Left lung (tissue), 4 donors: ENCODE measurements at regions not wholly inside any gene's neighbourhood (a gene's known extent, or its start where the extent isn't known, plus 50 kb on each side); places are given as distances from the start of the nearest gene placed in this dataset.

Experiments used
- ATAC-seq: fragments of 200-7000 bp; cut with Tn5 transposase; one replicate; pipeline ENCODE4 v1.9.1; 2020; ENCODE audit warnings: moderate library complexity
- DNase-seq, 4 donors: peaks; one replicate each; pipeline ENCODE4 v3.0.0-alpha.2; 2013 to 2020
- H3K27ac ChIP-seq, 2 donors: fragments of 200-600 bp; sonication (generic) in 1 of 2; one replicate each; pipeline versions ENCODE4 v1.5.0 to v1.8.0; 2020 to 2021
- H3K27me3 ChIP-seq, 2 donors: fragments of 200-600 bp; sonication (generic) in 1 of 2; one replicate each; pipeline versions ENCODE4 v1.5.0 to v1.8.0; 2020 to 2021
- H3K36me3 ChIP-seq, 2 donors: fragments of 200-600 bp; sonication (generic) in 1 of 2; one replicate each; pipeline versions ENCODE4 v1.5.0 to v1.8.0; 2020 to 2021
- H3K4me1 ChIP-seq, 2 donors: fragments of 200-600 bp; one replicate each; pipeline ENCODE4 v1.8.0; 2021
- H3K4me3 ChIP-seq, 2 donors: fragments of 200-600 bp; sonication (generic) in 1 of 2; one replicate each; pipeline versions ENCODE4 v1.5.0 to v1.8.0; 2020 to 2021; ENCODE audit warnings: mild to moderate bottlenecking in 1 of 2
- H3K9me3 ChIP-seq, 2 donors: fragments of 200-600 bp; sonication (generic) in 1 of 2; one replicate each; pipeline versions ENCODE4 v1.5.0 to v1.8.0; 2020 to 2021
- intact Hi-C, 2 donors: fragments of 100-400 bp; cut with DNase I; formaldehyde crosslinking; loops; one replicate each; pipeline versions ENCODE4 v1.11.2 to v1.14.2; 2022
- TF ChIP-seq, protein P1 (sequence below), 2 donors: fragments of 200-600 bp; sonication (generic) in 1 of 2; IDR thresholded peaks; one replicate each; pipeline versions ENCODE4 v1.5.0 to v1.8.0; 2021; ENCODE audit warnings: antibody characterized with exemption in 2 of 2
- donor health status: DM: no; HTN: yes; CAD: no.
- donor health status: DM: no; HTN: no; CAD: no.

DNA sequence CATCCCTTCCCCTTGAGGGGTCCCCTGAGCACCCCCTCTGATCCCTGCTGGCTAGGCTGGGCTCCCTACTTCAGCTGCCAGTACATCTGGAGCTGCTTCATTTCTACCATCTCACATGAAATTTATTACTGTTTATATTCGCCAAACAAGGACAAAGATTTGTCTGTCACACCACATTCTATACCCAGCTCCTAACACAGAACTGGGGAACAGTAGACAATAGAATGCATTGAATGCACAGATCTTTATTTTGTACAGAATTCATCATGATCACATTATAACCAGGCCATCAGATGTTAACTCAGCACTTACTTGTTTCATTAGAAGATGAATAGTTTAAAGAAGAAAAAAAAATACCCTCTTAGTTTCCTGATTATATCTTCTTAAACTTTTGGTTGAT is 159.4 kb downstream of the KLF5 start:
- H3K4me3 ChIP-seq: no peak overlapping the region

DNA sequence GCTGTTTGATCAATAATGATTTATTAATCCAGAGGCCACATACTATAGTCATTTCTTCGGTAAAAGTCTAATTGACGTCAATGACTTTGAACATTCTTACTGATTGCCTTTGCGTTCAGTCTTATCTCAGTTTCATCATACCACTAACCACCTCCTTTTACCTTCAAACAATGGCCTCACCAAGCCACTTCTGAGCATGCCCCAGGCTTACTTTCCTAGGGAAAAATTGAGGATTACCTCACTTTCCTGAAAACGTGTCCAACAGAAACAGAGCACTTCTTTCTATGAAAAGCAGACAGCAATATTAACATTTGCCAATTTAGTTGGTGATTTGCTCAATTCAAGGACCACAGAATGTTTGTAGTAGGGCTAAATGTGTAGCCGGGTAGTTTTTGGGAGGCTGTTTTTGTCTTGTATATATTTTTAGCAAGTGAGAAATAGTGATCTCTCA is 157.6 kb downstream of the KLF5 start:
- Histone ChIP-seq H3K27me3 (no peaks in the 10 kb centered on the region), H3K36me3 (no peaks in the 10 kb centered on the region), H3K4me1 (no peaks in the 10 kb centered on the region), H3K4me3 (no peak overlapping the region), H3K9me3 (no peaks in the 10 kb centered on the region), H3K27ac (no peak overlapping the region)
- intact Hi-C loops: no loop called here
- TF ChIP-seq, protein P1, sequence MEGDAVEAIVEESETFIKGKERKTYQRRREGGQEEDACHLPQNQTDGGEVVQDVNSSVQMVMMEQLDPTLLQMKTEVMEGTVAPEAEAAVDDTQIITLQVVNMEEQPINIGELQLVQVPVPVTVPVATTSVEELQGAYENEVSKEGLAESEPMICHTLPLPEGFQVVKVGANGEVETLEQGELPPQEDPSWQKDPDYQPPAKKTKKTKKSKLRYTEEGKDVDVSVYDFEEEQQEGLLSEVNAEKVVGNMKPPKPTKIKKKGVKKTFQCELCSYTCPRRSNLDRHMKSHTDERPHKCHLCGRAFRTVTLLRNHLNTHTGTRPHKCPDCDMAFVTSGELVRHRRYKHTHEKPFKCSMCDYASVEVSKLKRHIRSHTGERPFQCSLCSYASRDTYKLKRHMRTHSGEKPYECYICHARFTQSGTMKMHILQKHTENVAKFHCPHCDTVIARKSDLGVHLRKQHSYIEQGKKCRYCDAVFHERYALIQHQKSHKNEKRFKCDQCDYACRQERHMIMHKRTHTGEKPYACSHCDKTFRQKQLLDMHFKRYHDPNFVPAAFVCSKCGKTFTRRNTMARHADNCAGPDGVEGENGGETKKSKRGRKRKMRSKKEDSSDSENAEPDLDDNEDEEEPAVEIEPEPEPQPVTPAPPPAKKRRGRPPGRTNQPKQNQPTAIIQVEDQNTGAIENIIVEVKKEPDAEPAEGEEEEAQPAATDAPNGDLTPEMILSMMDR (IDR thresholded peaks at IDR 0.05): no peak
- peak; percentile 60 for ATAC-seq
- no peak for DNase-seq

More for the DNA sequence above, 159.4 kb downstream of the KLF5 start:
- no peaks in the 10 kb centered on the region for H3K27me3 ChIP-seq
- TF ChIP-seq, protein P1 (IDR thresholded peaks at IDR 0.05): no peak
- DNase-seq (no peak), ATAC-seq (no peak)
- H3K27ac ChIP-seq: no peak overlapping the region
- H3K9me3 ChIP-seq: no peaks in the 10 kb centered on the region
- no peaks in the 10 kb centered on the region for H3K4me1 ChIP-seq
- intact Hi-C loops: no loop called here
- no peaks in the 10 kb centered on the region for H3K36me3 ChIP-seq

GRCh38 chr13:73215823-73216222 is 157.0 kb downstream of the KLF5 start:
- no peak overlapping the region for H3K4me3 ChIP-seq
- ATAC-seq (peak; percentile 39), DNase-seq (no peak)
- no peaks in the 10 kb centered on the region for H3K27me3 ChIP-seq
- no peaks in the 10 kb centered on the region for H3K9me3 ChIP-seq
- intact Hi-C loops: no loop called here
- H3K27ac ChIP-seq: no peak overlapping the region
- H3K4me1 ChIP-seq: no peaks in the 10 kb centered on the region
- TF ChIP-seq, protein P1 (IDR thresholded peaks at IDR 0.05): no peak
- no peaks in the 10 kb centered on the region for H3K36me3 ChIP-seq

DNA sequence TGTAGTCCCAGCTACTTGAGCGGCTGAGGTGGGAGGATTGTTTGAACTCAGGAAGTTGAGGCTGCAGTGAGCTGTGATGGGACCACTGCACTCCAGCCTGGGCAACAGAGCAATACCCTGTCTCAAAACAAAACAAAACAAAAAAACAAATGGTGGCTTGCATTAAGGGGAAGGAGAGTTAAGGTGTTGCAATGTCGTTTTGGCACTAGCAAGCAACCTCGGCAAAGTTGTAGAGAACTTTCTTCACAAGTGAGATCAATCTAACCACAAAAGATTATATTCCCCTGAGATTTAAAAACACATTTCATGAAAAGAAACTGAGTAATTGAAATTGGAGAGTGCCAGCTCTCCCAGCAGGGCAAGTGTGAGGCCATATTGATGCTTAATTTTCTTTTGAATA is 153.7 kb downstream of the KLF5 start:
- Histone ChIP-seq H3K9me3 (no peaks in the 10 kb centered on the region), H3K4me3 (no peak overlapping the region), H3K36me3 (no peaks in the 10 kb centered on the region), H3K27ac (no peak overlapping the region), H3K27me3 (no peaks in the 10 kb centered on the region), H3K4me1 (no peaks in the 10 kb centered on the region)
- ATAC-seq: no peak
- TF ChIP-seq, protein P1 (IDR thresholded peaks at IDR 0.05): no peak
- DNase-seq: no peak
- intact Hi-C loops: no loop called here

DNA sequence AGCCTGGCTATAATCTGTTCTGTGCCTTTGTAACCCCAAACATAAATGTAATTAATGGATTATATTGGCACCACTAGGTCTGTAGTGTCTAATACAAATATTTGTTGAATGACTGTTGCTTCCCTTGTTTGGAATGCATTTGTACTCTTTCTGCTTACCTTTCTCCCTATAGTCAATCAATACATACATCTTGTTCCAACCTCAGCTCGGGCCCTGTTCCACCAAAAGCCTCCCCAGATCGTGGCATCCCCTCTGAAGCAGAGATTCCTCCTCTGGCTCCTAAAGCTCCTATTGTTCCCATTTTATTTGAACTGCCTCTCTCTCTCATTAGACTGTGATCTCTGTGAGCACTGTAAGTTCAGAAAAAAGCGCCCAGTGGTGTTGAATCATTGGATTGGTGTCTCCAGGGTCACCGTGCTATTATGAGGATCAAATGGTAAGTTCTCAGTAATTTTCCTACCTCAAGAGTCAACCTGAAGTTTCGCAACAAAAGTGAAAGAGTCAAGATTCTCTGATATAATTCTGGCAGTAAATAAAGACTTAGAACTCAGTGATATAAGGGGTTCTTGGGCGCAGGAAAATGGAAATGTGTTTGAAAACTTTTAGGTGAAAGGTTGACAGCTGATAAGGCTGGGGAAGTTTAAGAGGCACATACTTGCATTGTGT is 151.5 kb downstream of the KLF5 start:
- H3K4me1 ChIP-seq: no peaks in the 10 kb centered on the region
- intact Hi-C loops: no loop called here
- H3K27me3 ChIP-seq: no peaks in the 10 kb centered on the region
- H3K36me3 ChIP-seq: no peaks in the 10 kb centered on the region
- no peaks in the 10 kb centered on the region for H3K9me3 ChIP-seq
- H3K27ac ChIP-seq: peak overlapping the region in 1 of 2 donors; percentile 50
- ATAC-seq (peak; percentile 90), DNase-seq (no peak)
- no peak overlapping the region for H3K4me3 ChIP-seq
- TF ChIP-seq, protein P1 (IDR thresholded peaks at IDR 0.05): no peak
